ENCODE measurements at regions not wholly inside any gene's neighbourhood (a gene's known extent, or its start where the extent isn't known, plus 50 kb on each side); places are given as distances from the start of the nearest gene placed in this dataset.

DNA sequence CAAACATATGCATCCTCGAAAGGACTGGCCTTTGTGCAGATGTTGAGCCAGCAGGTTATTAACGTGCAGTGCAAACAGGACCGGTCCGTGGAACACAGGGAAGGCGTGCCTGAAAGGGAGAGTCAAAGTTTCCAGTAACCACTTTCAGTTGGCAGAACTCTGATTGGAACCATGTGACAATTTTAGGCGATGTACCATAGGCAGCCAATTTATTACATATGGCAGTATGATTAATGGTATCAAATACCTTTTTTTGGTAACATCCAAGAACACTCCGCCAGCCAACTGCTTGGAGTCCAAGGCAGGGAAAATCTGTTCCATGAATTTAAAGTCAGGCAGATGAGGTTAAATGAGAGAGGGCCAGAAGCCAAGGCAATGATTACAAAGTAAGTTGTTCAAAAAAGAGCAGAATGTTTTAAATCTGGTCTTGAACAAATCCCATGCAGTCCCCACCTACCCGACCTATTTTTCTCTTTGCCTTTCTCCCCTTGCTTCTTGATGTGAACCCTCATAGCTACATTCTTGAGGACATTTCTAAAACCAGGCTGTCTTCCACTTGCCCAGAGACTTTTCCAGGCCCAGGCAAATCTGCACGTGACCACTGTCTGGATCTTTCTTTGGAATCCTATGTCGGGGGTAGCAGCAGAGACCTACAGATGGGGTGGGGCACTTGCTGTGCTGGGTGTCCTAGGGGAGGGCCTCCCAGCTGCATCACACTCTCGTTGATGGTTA lies 351.7 kb downstream of the HRH4 start:
- H3K9me3 ChIP-seq (ENCODE audit: control insufficient read depth, insufficient read depth, low read length): no peaks in the 10 kb centered on the region
- no peak overlapping the region for H3K27ac ChIP-seq (ENCODE audit: low read depth, low read length)
- no peak overlapping the region for H3K4me3 ChIP-seq (ENCODE audit: low read depth, low read length)
- CTCF ChIA-PET: no interaction called here
- POLR2A ChIA-PET: no interaction called here
- no peak for TF ChIP-seq CTCF (IDR thresholded peaks at IDR 0.05; ENCODE audit: low read depth, low read length)
- no peak for DNase-seq (ENCODE audit: low read depth, low spot score)
- no peaks in the 10 kb centered on the region for H3K27me3 ChIP-seq (ENCODE audit: control insufficient read depth, insufficient read depth, low read length)

DNA sequence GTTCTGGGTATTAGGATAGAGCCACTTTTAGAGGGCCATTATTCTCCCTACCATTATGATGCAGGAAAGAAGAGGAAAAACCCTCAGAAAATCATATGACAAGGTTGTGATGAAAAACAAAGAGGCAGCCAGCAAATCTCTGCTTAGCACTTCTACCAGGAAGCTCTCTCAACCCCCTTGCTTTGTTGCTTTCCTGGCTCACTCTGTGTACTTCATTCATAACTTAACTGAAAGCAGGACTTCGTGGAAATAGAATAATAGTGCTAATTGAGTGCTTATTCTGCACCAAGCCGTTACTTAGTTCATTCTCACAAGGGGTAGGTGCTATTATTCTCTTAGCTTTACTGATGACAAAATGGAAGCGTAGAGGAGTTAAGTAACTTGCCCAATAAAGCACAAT lies 354.1 kb downstream of the HRH4 start:
- POLR2A ChIA-PET: no interaction called here
- no peak for DNase-seq (ENCODE audit: low read depth, low spot score)
- no peaks in the 10 kb centered on the region for H3K9me3 ChIP-seq (ENCODE audit: control insufficient read depth, insufficient read depth, low read length)
- H3K4me3 ChIP-seq (ENCODE audit: low read depth, low read length): no peak overlapping the region
- CTCF ChIA-PET: no interaction called here
- TF ChIP-seq CTCF (IDR thresholded peaks at IDR 0.05; ENCODE audit: low read depth, low read length): no peak
- no peak overlapping the region for H3K27ac ChIP-seq (ENCODE audit: low read depth, low read length)
- no peaks in the 10 kb centered on the region for H3K27me3 ChIP-seq (ENCODE audit: control insufficient read depth, insufficient read depth, low read length)

DNA sequence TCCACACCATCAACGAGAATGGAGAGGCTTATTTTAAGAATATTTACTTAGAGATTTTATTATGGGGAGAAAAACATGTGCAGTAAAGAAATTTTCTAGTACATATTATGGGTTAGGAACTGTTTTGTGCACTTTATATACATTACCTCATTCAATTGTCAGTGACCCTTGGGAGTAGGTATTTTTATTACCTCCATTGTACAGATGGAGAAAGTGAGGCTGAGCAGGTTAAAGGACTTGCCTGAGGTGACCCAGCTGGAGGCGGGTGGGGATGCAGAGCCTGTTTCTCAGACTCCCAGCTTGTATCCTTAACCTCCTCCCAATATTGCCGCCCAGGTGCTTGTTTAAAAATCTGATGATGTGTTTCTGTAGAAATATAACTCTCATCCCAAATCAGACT lies 356.7 kb downstream of the HRH4 start:
- no peak for DNase-seq (ENCODE audit: low read depth, low spot score)
- Histone ChIP-seq H3K27me3 (ENCODE audit: control insufficient read depth, insufficient read depth, low read length) (no peaks in the 10 kb centered on the region), H3K27ac (ENCODE audit: low read depth, low read length) (no peak overlapping the region), H3K4me3 (ENCODE audit: low read depth, low read length) (no peak overlapping the region), H3K9me3 (ENCODE audit: control insufficient read depth, insufficient read depth, low read length) (no peaks in the 10 kb centered on the region)
- no peak for TF ChIP-seq CTCF (IDR thresholded peaks at IDR 0.05; ENCODE audit: low read depth, low read length)
- CTCF ChIA-PET: interaction anchor here (0.5 kb wide), 1 partner anchor 21 kb away, joined by 5 read pairs; no protein-coding TSS in a partner anchor
- POLR2A ChIA-PET: no interaction called here

- H3K27ac ChIP-seq (ENCODE audit: low read depth, low read length): no peak overlapping the region
- no peak overlapping the region for H3K4me3 ChIP-seq (ENCODE audit: low read depth, low read length)
- no peaks in the 10 kb centered on the region for H3K9me3 ChIP-seq (ENCODE audit: control insufficient read depth, insufficient read depth, low read length)
- POLR2A ChIA-PET: no interaction called here
- no peak for TF ChIP-seq CTCF (IDR thresholded peaks at IDR 0.05; ENCODE audit: low read depth, low read length)
- no peak for DNase-seq (ENCODE audit: low read depth, low spot score)
- no peaks in the 10 kb centered on the region for H3K27me3 ChIP-seq (ENCODE audit: control insufficient read depth, insufficient read depth, low read length)
- CTCF ChIA-PET: no interaction called here
Measured at GRCh38 chr18:24817587-24818371, 357.3 kb downstream of the HRH4 start.

DNA sequence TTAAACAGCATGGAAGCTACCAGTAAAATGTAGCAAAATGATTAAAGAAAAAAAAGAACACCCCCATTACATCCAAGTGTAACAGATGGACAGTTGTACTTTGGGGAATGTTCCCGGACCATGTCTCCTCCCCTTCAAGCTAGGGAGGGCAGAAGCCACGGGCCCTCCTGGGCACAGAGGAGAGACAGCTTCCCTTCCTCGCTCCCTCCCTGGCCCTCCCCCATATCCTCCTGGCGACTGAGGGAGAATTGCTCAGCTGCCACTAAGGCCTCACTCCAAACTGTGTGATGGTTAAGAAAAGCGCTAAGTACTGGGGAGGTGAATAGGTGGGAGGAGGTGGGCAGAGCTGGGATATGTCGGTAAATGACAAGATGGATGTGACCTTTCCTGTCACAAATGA lies 358.0 kb downstream of the HRH4 start:
- Histone ChIP-seq H3K27ac (ENCODE audit: low read depth, low read length) (no peak overlapping the region), H3K9me3 (ENCODE audit: control insufficient read depth, insufficient read depth, low read length) (no peaks in the 10 kb centered on the region), H3K27me3 (ENCODE audit: control insufficient read depth, insufficient read depth, low read length) (no peaks in the 10 kb centered on the region), H3K4me3 (ENCODE audit: low read depth, low read length) (no peak overlapping the region)
- POLR2A ChIA-PET: no interaction called here
- CTCF ChIA-PET: no interaction called here
- no peak for DNase-seq (ENCODE audit: low read depth, low spot score)
- no peak for TF ChIP-seq CTCF (IDR thresholded peaks at IDR 0.05; ENCODE audit: low read depth, low read length)
